Smooth muscle cell (in vitro differentiated cells): ENCODE measurements at regions not wholly inside any gene's neighbourhood (a gene's known extent, or its start where the extent isn't known, plus 50 kb on each side); places are given as distances from the start of the nearest gene placed in this dataset.
"Not testable (repeated sequence)": the region's sequence is repeated elsewhere in the genome, so short reads cannot be mapped to it uniquely, and the experiment has no call there.

Experiments
- DNase-seq: peaks from one replicate; lab custom pipeline; 2025; ENCODE audit not compliant: unreplicated experiment; lab: John Stamatoyannopoulos, UW
- H2AFZ ChIP-seq: fragments of 200-600 bp; sonication (generic); 2 replicates; pipeline ENCODE4 v1.6.0; 2016; ENCODE audit warnings: antibody characterized with exemption, low read depth, mild to moderate bottlenecking
- H3F3A ChIP-seq: fragments of 200-600 bp; sonication (generic); 2 replicates; pipeline ENCODE4 v1.6.0; 2017; ENCODE audit warnings: antibody characterized with exemption, low read depth
- H3K27ac ChIP-seq: fragments of 200-600 bp; sonication (generic); 2 replicates; pipeline ENCODE4 v1.5.1; 2016; ENCODE audit warnings: low read depth, mild to moderate bottlenecking
- H3K27me3 ChIP-seq: fragments of 200-600 bp; sonication (generic); 2 replicates; pipeline ENCODE4 v1.6.1; 2016; ENCODE audit warnings: low read depth, mild to moderate bottlenecking
- H3K36me3 ChIP-seq: fragments of 200-600 bp; sonication (generic); 2 replicates; pipeline ENCODE4 v1.5.1; 2016; ENCODE audit warnings: low read depth
- H3K4me1 ChIP-seq: fragments of 200-600 bp; sonication (generic); 2 replicates; pipeline ENCODE4 v1.5.1; 2016; ENCODE audit warnings: low read depth
- H3K4me2 ChIP-seq: fragments of 200-600 bp; sonication (generic); 2 replicates; pipeline ENCODE4 v1.6.0; 2016; ENCODE audit warnings: mild to moderate bottlenecking
- H3K4me3 ChIP-seq: fragments of 200-600 bp; sonication (generic); 2 replicates; pipeline ENCODE4 v1.5.1; 2016; ENCODE audit warnings: mild to moderate bottlenecking
- H3K79me2 ChIP-seq: fragments of 200-600 bp; sonication (generic); 2 replicates; pipeline ENCODE4 v1.6.0; 2016; ENCODE audit warnings: low read depth, mild to moderate bottlenecking
- H3K9ac ChIP-seq: fragments of 200-600 bp; sonication (generic); 2 replicates; pipeline ENCODE4 v1.6.0; 2016; ENCODE audit warnings: low read depth
- H3K9me3 ChIP-seq: fragments of 200-600 bp; sonication (generic); replicated peaks from 2 replicates; pipeline ENCODE4 v1.5.1; 2016; ENCODE audit warnings: low read depth
- H4K20me1 ChIP-seq: fragments of 200-600 bp; sonication (generic); 2 replicates; pipeline ENCODE4 v1.6.0; 2016; ENCODE audit warnings: low read depth
- CTCF ChIP-seq: fragments of 200-600 bp; sonication (generic); IDR thresholded peaks from 2 replicates; pipeline ENCODE4 v1.5.1; 2017; ENCODE audit warnings: borderline replicate concordance, mild to moderate bottlenecking, antibody characterized with exemption; ENCODE audit not compliant: insufficient read depth, poor library complexity, severe bottlenecking
- WGBS: methylation state at CpG from one replicate; pipeline ENCODE4 v1.1.7; 2016; ENCODE audit warnings: low lambda C conversion rate; 5-methylcytosine and 5-hydroxymethylcytosine counted together

DNA sequence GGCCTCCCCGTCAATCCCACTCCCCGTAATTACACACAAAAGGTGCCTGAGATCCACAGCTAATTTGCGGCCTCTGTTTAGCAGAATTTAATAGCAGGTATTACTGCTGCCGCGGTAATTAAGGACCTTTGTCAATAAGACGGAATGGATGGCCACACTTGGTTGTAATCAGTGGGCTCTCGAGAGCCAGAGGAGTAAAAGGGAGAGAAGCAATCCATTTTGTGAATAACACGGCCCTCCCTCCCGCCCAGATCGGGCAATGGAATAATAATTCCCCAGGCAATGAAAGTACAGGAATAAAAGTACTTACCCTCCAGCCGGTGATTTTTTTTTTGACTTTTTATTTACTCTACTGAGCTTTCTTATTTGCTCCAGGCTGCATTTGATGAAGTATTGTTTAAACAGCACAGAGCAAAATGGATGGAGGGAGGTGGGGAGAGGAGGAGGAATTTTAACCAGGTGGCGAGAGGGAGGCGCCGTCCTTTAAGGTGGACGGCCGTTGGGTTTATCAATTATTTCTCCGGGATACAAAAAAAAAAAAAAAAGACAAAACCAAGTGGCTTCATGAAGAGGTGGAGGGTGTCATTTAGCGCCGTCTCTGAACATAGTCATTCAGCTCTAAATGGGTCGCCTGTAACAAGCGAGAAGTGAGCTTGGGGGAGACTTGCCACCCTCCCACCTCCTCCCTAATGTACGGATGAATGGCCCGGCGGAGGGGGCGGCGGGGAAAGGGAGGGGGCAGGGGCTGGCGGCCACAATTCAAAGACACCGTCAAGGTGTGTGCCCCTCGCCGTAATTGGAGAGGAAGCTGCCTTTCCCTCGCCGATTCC is 120.3 kb downstream of the BUB3 start:
- Histone ChIP-seq H3F3A (no peaks in the 10 kb centered on the region), H3K9me3 (no peaks in the 10 kb centered on the region), H3K27ac (no peak overlapping the region), H3K27me3 (peaks cover 26% of the 10 kb centered on the region), H3K4me1 (no peaks in the 10 kb centered on the region), H3K4me3 (no peak overlapping the region), H4K20me1 (no peaks in the 10 kb centered on the region), H2AFZ (no peak overlapping the region), H3K79me2 (no peaks in the 10 kb centered on the region), H3K36me3 (no peaks in the 10 kb centered on the region), H3K4me2 (no peak overlapping the region), H3K9ac (no peak overlapping the region)
- WGBS, result 51% methylated on average over 32 of the region's 32 CpGs
- no peak for DNase-seq
- TF ChIP-seq CTCF, result no peak

- H3K27me3 ChIP-seq, result peaks cover 31% of the 10 kb centered on the region
- no peaks in the 10 kb centered on the region for H3K4me1 ChIP-seq
- no peak for TF ChIP-seq CTCF
- no peak overlapping the region for H3K27ac ChIP-seq
- H3K79me2 ChIP-seq, result no peaks in the 10 kb centered on the region
- no peaks in the 10 kb centered on the region for H4K20me1 ChIP-seq
- 46% methylated on average over 14 of the region's 14 CpGs for WGBS
- H3F3A ChIP-seq, result no peaks in the 10 kb centered on the region
- no peak for DNase-seq
- H3K9me3 ChIP-seq, result no peaks in the 10 kb centered on the region
- no peak overlapping the region for H3K9ac ChIP-seq
- H3K36me3 ChIP-seq, result no peaks in the 10 kb centered on the region
- no peak overlapping the region for H3K4me3 ChIP-seq
- H3K4me2 ChIP-seq, result no peak overlapping the region
- no peak overlapping the region for H2AFZ ChIP-seq
Measured at GRCh38 chr10:123275136-123275564, 120.9 kb downstream of the BUB3 start.

DNA sequence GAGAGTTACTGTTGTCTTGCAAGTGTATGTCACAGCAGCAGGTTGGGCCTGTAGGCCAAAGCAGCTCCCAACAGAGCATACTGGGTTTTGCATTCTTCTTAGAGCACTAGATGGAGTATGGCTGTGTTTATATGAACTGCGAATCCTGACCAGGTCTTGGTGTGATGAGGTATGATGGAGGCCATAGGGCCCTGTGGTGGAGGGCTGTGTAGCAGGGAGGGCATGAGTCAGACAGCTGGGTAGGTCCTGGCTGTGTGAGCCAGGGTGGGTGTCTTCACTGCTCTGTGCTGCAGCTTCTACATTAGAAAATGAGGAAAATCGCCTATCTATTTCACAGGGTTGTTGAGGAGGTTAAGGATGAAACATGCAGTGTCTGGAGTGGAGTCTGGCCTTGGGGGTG is 124.2 kb downstream of the BUB3 start:
- no peak overlapping the region for H3K4me2 ChIP-seq
- H3K4me1 ChIP-seq, result no peaks in the 10 kb centered on the region
- H3K9ac ChIP-seq, result no peak overlapping the region
- no peak for DNase-seq
- H3K9me3 ChIP-seq, result no peaks in the 10 kb centered on the region
- H3F3A ChIP-seq, result no peaks in the 10 kb centered on the region
- no peak for TF ChIP-seq CTCF
- H4K20me1 ChIP-seq, result no peaks in the 10 kb centered on the region
- H2AFZ ChIP-seq, result no peak overlapping the region
- H3K36me3 ChIP-seq, result no peaks in the 10 kb centered on the region
- H3K27ac ChIP-seq, result no peak overlapping the region
- H3K27me3 ChIP-seq, result peaks cover 27% of the 10 kb centered on the region
- WGBS, result 100% methylated on average over 2 of the region's 2 CpGs
- no peak overlapping the region for H3K4me3 ChIP-seq
- H3K79me2 ChIP-seq, result no peaks in the 10 kb centered on the region

DNA sequence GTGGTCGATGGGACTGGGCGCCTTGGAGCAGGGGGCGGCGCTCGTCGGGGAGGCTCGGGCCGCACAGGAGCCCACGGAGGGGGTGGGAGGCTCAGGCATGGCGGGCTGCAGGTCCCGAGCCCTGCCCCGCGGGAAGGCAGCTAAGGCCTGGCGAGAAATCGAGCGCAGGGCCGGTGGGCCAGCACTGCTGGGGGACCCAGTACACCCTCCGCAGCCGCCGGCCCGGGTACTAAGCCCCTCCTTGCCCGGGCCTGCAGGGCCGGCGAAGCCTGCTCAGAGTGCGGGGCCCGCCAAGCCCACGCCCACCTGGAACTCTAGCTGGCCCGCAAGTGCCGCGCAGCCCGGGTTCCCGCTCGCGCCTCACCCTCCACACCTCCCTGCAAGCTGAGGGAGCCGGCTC is 129.2 kb downstream of the BUB3 start:
- H3K4me3 ChIP-seq, H3K79me2 ChIP-seq, H3K9ac ChIP-seq, DNase-seq, H2AFZ ChIP-seq, H3K27me3 ChIP-seq, H3F3A ChIP-seq, H3K27ac ChIP-seq, H3K4me1 ChIP-seq, H4K20me1 ChIP-seq, H3K36me3 ChIP-seq, H3K4me2 ChIP-seq, H3K9me3 ChIP-seq: not testable (repeated sequence)
- WGBS, result 96% methylated on average over 17 of the region's 35 CpGs
